Right atrium auricular region (tissue), 2 donors: ENCODE measurements at regions not wholly inside any gene's neighbourhood (a gene's known extent, or its start where the extent isn't known, plus 50 kb on each side); places are given as distances from the start of the nearest gene placed in this dataset.

Experiments used
- DNase-seq: peaks from one replicate; pipeline ENCODE4 v3.0.0-alpha.2; 2019; ENCODE audit warnings: low spot score
- H3K27ac ChIP-seq, 2 donors: fragments of 200-600 bp; sonication (generic); 1 replicate in 1 of 2; 2 replicates in 1 of 2; pipeline ENCODE4 v1.5.1; 2016 to 2019
- H3K27me3 ChIP-seq, 2 donors: fragments of 200-600 bp; sonication (generic); one replicate each; pipeline versions ENCODE4 v1.5.1 to v1.6.0; 2017 to 2019
- H3K36me3 ChIP-seq: fragments of 200-600 bp; sonication (generic); one replicate; pipeline ENCODE4 v1.5.1; 2016
- H3K4me1 ChIP-seq, 2 donors: fragments of 200-600 bp; sonication (generic); one replicate each; pipeline versions ENCODE4 v1.5.1 to v1.6.0; 2017 to 2019
- H3K4me3 ChIP-seq, 2 donors: fragments of 200-600 bp; sonication (generic); 1 replicate in 1 of 2; 2 replicates in 1 of 2; pipeline ENCODE4 v1.5.1; 2017 to 2019; ENCODE audit warnings: mild to moderate bottlenecking in 1 of 2, moderate library complexity in 1 of 2
- H3K9me3 ChIP-seq, 2 donors: fragments of 200-600 bp; sonication (generic); one replicate each; pipeline ENCODE4 v1.5.1; 2019
- CTCF ChIP-seq, 2 donors: fragments of 200-600 bp; sonication (generic); IDR thresholded peaks; one replicate each; pipeline ENCODE4 v1.5.1; 2019; ENCODE audit warnings: antibody characterized with exemption in 2 of 2

DNA sequence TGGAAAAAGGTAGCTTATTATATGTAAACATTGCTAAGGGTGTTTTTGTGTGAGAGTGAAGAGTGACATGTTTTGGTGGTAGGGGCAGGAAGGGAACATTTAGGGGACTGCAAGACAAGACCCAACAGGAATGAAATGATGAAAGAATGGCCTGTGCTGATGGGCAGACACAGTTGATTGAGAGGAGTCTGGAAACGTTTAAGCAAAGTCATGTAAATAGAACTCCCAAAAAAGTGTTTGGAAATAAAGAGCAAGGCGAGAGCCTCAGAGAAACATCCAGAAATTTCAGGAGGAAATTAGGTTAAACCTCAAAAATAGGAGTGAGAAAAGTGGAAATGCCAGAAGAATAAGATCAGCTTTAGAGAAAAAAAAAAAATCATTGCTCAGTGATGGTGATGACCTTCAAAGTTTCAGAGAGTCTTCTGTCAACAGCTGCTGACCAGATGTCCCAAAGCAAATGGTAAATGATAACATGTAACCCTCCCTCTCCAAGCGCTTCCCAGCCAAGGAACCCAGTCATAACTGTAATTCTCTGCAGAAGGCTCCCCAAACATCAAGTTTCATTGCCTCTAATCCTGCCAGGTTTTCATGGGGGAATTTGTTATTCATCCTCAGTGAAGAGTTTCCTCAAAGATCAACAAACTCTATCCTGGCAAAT is 223.2 kb upstream of the FAR2 start:
- no peak for DNase-seq
- Histone ChIP-seq H3K4me1 (no peaks in the 10 kb centered on the region), H3K36me3 (no peaks in the 10 kb centered on the region), H3K27me3 (no peaks in the 10 kb centered on the region), H3K27ac (no peak overlapping the region), H3K4me3 (no peak overlapping the region), H3K9me3 (peaks cover 0 to 11% of the 10 kb centered on the region in 2 donors)
- TF ChIP-seq CTCF (IDR thresholded peaks at IDR 0.05) = no peak

DNA sequence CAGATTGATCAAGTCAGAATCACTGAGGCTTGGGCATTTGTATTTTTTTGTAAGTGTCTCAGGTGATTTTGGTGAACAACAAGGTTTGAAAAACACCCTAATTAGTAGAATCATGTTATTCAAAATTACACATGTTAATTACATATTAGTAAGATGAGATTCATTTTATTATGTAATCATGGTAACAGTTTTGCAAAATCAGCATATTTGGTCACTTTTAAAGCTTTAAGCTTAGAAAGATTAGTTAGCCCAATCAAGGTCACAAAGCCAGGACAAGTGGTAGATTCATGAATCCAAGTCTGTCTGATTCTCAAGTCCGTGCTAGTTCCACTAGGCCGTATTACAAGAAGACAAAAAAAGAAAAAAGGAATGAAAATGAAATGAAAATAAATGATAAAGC is 218.4 kb upstream of the FAR2 start:
- H3K27ac ChIP-seq = no peak overlapping the region
- no peaks in the 10 kb centered on the region for H3K4me1 ChIP-seq
- TF ChIP-seq CTCF (IDR thresholded peaks at IDR 0.05) = no peak
- H3K27me3 ChIP-seq = no peaks in the 10 kb centered on the region
- DNase-seq = no peak
- H3K36me3 ChIP-seq = no peaks in the 10 kb centered on the region
- H3K4me3 ChIP-seq = no peak overlapping the region
- no peaks in the 10 kb centered on the region for H3K9me3 ChIP-seq

DNA sequence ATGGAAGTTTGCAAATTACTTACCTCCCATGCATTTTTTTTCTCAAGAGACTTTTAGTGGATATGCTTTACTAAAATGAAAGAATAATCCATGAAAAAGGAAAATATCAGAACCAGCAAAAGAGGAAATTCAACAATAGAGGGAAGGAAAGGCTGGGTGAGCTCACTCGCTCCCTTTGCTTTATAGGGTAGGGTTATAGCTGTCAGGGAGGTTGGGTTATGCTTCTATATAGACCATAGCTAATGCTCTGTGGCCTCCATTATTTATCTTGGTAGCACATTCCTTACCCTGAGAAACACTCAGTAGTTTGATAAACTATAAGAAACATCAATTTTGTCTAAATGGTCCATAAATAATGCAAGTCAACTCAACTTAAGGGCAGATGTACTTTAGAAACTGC is 215.9 kb upstream of the FAR2 start:
- Histone ChIP-seq H3K9me3 (no peaks in the 10 kb centered on the region), H3K4me1 (no peaks in the 10 kb centered on the region), H3K36me3 (no peaks in the 10 kb centered on the region), H3K27ac (no peak overlapping the region), H3K27me3 (no peaks in the 10 kb centered on the region), H3K4me3 (no peak overlapping the region)
- no peak for TF ChIP-seq CTCF (IDR thresholded peaks at IDR 0.05)
- DNase-seq = no peak

GRCh38 chr12:28933864-28934527 is 215.1 kb upstream of the FAR2 start:
- Histone ChIP-seq H3K27ac (no peak overlapping the region), H3K4me1 (no peaks in the 10 kb centered on the region), H3K36me3 (no peaks in the 10 kb centered on the region), H3K9me3 (no peaks in the 10 kb centered on the region), H3K4me3 (no peak overlapping the region), H3K27me3 (no peaks in the 10 kb centered on the region)
- no peak for TF ChIP-seq CTCF (IDR thresholded peaks at IDR 0.05)
- DNase-seq = no peak

- DNase-seq = no peak
- Histone ChIP-seq H3K4me3 (no peak overlapping the region), H3K27ac (no peak overlapping the region), H3K36me3 (no peaks in the 10 kb centered on the region), H3K9me3 (no peaks in the 10 kb centered on the region), H3K27me3 (no peaks in the 10 kb centered on the region), H3K4me1 (no peaks in the 10 kb centered on the region)
- TF ChIP-seq CTCF (IDR thresholded peaks at IDR 0.05) = no peak
Observed at GRCh38 chr12:28936221-28936620, 212.9 kb upstream of the FAR2 start.

DNA sequence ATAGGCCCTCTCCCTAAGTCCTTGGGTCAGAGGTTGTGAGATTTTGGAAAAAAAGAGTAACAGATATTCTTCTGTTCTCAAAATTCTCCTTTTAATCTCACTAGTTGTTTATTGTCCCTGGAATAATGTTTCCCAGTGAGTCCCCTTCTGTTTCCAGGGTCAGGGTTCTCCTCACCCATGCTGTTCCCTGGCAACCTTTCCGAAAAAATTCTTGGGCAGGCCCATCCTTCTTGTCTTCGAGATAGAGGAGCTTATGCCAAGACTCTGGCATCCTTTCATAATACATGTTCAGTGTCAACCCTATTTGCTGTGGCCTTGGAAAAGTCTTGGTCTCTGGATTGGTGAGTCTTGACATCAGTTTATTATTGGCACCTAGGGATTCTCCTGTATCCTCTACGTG is 212.4 kb upstream of the FAR2 start:
- Histone ChIP-seq H3K27me3 (no peaks in the 10 kb centered on the region), H3K9me3 (no peaks in the 10 kb centered on the region), H3K27ac (no peak overlapping the region)

More for the DNA sequence above, 212.4 kb upstream of the FAR2 start:
- DNase-seq = no peak
- Histone ChIP-seq H3K36me3 (no peaks in the 10 kb centered on the region), H3K4me3 (no peak overlapping the region), H3K4me1 (no peaks in the 10 kb centered on the region)
- no peak for TF ChIP-seq CTCF (IDR thresholded peaks at IDR 0.05)
